Fibroblast of lung (primary cell): ENCODE measurements at regions not wholly inside any gene's neighbourhood (a gene's known extent, or its start where the extent isn't known, plus 50 kb on each side); places are given as distances from the start of the nearest gene placed in this dataset.

Source experiments
- DNase-seq, 2 donors: peaks; one replicate each; pipeline versions ENCODE4 v3.0.0 to v3.0.0-alpha.2; 2010; ENCODE audit warnings: low read depth in 2 of 2
- H2AFZ ChIP-seq: 2 replicates; pipeline ENCODE4 v1.5.1; 2012; ENCODE audit warnings: low read length, control low read depth, inconsistent platforms
- H3K27ac ChIP-seq: 2 replicates; pipeline ENCODE4 v1.5.1; 2011; ENCODE audit warnings: low read length, control low read depth; ENCODE audit not compliant: insufficient read depth
- H3K27me3 ChIP-seq: 2 replicates; pipeline ENCODE4 v1.5.1; 2011; ENCODE audit warnings: mild to moderate bottlenecking, low read length; ENCODE audit not compliant: control insufficient read depth, insufficient read depth
- H3K36me3 ChIP-seq: 2 replicates; pipeline ENCODE4 v1.5.1; 2011; ENCODE audit warnings: low read length; ENCODE audit not compliant: control insufficient read depth, insufficient read depth
- H3K4me1 ChIP-seq: 2 replicates; pipeline ENCODE4 v1.5.1; 2011; ENCODE audit warnings: low read length; ENCODE audit not compliant: control insufficient read depth, insufficient read depth; ENCODE audit errors: extremely low read depth
- H3K4me2 ChIP-seq: 2 replicates; pipeline ENCODE4 v1.5.1; 2011; ENCODE audit warnings: low read length, control low read depth; ENCODE audit not compliant: insufficient read depth; ENCODE audit errors: extremely low read depth
- H3K4me3 ChIP-seq, 4 experiments: fragments of 200-600 bp in 1 of 4; sonication (generic) in 1 of 4; replicated peaks in 1 of 4; 2 replicates each; pipeline ENCODE4 v1.5.1; 2011 to 2016; ENCODE audit warnings: low read length in 4 of 4, low read depth in 3 of 4, mild to moderate bottlenecking in 3 of 4, control low read depth in 2 of 4, inconsistent platforms in 1 of 4, mixed read lengths in 1 of 4; ENCODE audit not compliant: insufficient read depth in 1 of 4; ENCODE audit errors: control extremely low read depth in 1 of 4
- H3K79me2 ChIP-seq: 2 replicates; pipeline ENCODE4 v1.5.1; 2012; ENCODE audit warnings: mild to moderate bottlenecking, low read length, inconsistent platforms; ENCODE audit not compliant: control insufficient read depth, insufficient read depth
- H3K9ac ChIP-seq: 2 replicates; pipeline ENCODE4 v1.5.1; 2011; ENCODE audit warnings: mild to moderate bottlenecking, low read length, control low read depth; ENCODE audit not compliant: insufficient read depth
- H3K9me3 ChIP-seq: 2 replicates; pipeline ENCODE4 v1.5.1; 2012; ENCODE audit warnings: low read depth, low read length; ENCODE audit not compliant: control insufficient read depth, insufficient read depth
- H4K20me1 ChIP-seq: 2 replicates; pipeline ENCODE4 v1.5.1; 2011; ENCODE audit warnings: low read length; ENCODE audit not compliant: control insufficient read depth, insufficient read depth; ENCODE audit errors: extremely low read depth
- CTCF ChIP-seq, 2 donors: IDR thresholded peaks in 1 of 2; conservative IDR thresholded peaks in 1 of 2; 1 replicate in 1 of 2; 2 replicates in 1 of 2; pipeline ENCODE4 v1.5.1; 2011 to 2012; ENCODE audit warnings: low read length in 2 of 2, control low read depth in 1 of 2, inconsistent platforms in 1 of 2, low read depth in 1 of 2, mild to moderate bottlenecking in 1 of 2
- EZH2 ChIP-seq: IDR thresholded peaks from 2 replicates; pipeline ENCODE4 v1.5.1; 2012; ENCODE audit warnings: low read length, control low read depth, mild to moderate bottlenecking; ENCODE audit errors: missing control alignments

GRCh38 chr13:21238267-21238666 is 61.8 kb downstream of the MRPL57 start:
- no peaks in the 10 kb centered on the region for H4K20me1 ChIP-seq
- H3K4me2 ChIP-seq = no peak overlapping the region
- no peak overlapping the region for H3K9ac ChIP-seq

GRCh38 chr13:21240586-21240985 is 64.1 kb downstream of the MRPL57 start:
- no peaks in the 10 kb centered on the region for H3K36me3 ChIP-seq
- no peaks in the 10 kb centered on the region for H3K79me2 ChIP-seq
- no peak overlapping the region for H3K4me2 ChIP-seq
- H2AFZ ChIP-seq = no peak overlapping the region
- H4K20me1 ChIP-seq = no peaks in the 10 kb centered on the region
- no peaks in the 10 kb centered on the region for H3K27me3 ChIP-seq
- no peak overlapping the region for H3K27ac ChIP-seq
- DNase-seq = peak in 1 of 2 donors; percentile 69
- no peak overlapping the region for H3K9ac ChIP-seq
- no peaks in the 10 kb centered on the region for H3K4me1 ChIP-seq
- no peak overlapping the region for H3K4me3 ChIP-seq
- H3K9me3 ChIP-seq = no peaks in the 10 kb centered on the region
- TF ChIP-seq EZH2 (no peak), CTCF (conservative IDR thresholded peaks at IDR 0.05 in 1 of 2, IDR thresholded peaks at IDR 0.05 in 1 of 2; ENCODE audit: low read depth in 1 of 2, low read length in 2 of 2) (no peak)

More at GRCh38 chr13:21238267-21238666, 61.8 kb downstream of the MRPL57 start:
- Histone ChIP-seq H3K27me3 (peaks cover 4% of the 10 kb centered on the region), H3K79me2 (no peaks in the 10 kb centered on the region), H3K4me3 (no peak overlapping the region), H3K36me3 (no peaks in the 10 kb centered on the region), H3K27ac (no peak overlapping the region), H3K9me3 (no peaks in the 10 kb centered on the region), H2AFZ (no peak overlapping the region), H3K4me1 (no peaks in the 10 kb centered on the region)
- TF ChIP-seq CTCF (conservative IDR thresholded peaks at IDR 0.05 in 1 of 2, IDR thresholded peaks at IDR 0.05 in 1 of 2; ENCODE audit: low read depth in 1 of 2, low read length in 2 of 2) = no peak
- no peak for TF ChIP-seq EZH2
- DNase-seq = no peak

- no peak for TF ChIP-seq EZH2
- TF ChIP-seq CTCF (conservative IDR thresholded peaks at IDR 0.05 in 1 of 2, IDR thresholded peaks at IDR 0.05 in 1 of 2; ENCODE audit: low read depth in 1 of 2, low read length in 2 of 2) = no peak
- no peaks in the 10 kb centered on the region for H4K20me1 ChIP-seq
- no peak overlapping the region for H3K9ac ChIP-seq
- H3K27ac ChIP-seq = no peak overlapping the region
- H3K4me3 ChIP-seq = no peak overlapping the region
- no peaks in the 10 kb centered on the region for H3K36me3 ChIP-seq
- H3K79me2 ChIP-seq = no peaks in the 10 kb centered on the region
- H3K9me3 ChIP-seq = no peaks in the 10 kb centered on the region
- no peak for DNase-seq
- H3K27me3 ChIP-seq = peaks cover 10% of the 10 kb centered on the region
- H3K4me2 ChIP-seq = no peak overlapping the region
- no peaks in the 10 kb centered on the region for H3K4me1 ChIP-seq
- H2AFZ ChIP-seq = no peak overlapping the region
These were observed 65.8 kb downstream of the MRPL57 start for GRCh38 chr13:21242236-21242635.
